ENCODE measurements at regions not wholly inside any gene's neighbourhood (a gene's known extent, or its start where the extent isn't known, plus 50 kb on each side); places are given as distances from the start of the nearest gene placed in this dataset.

DNA sequence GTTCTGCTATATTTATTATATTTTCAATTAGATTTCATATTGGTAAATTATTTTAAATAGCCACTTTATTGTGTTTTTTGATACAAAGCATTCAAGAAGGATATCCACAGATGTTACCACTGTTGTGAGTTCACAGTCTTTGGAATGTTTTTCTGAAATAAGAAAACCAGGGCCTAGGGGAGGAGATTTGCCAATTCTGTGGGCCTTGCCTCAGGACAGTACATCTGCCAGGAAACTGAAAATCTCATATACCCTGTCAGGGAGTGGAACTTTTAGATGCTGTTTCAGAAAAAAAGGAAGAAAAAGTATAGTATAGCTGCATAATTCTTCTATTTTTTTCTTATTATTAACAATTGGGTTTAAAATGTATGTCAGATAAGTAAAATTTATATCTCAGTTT, 995.9 kb upstream of the ADGRB3 start:
- TF ChIP-seq, protein P1, sequence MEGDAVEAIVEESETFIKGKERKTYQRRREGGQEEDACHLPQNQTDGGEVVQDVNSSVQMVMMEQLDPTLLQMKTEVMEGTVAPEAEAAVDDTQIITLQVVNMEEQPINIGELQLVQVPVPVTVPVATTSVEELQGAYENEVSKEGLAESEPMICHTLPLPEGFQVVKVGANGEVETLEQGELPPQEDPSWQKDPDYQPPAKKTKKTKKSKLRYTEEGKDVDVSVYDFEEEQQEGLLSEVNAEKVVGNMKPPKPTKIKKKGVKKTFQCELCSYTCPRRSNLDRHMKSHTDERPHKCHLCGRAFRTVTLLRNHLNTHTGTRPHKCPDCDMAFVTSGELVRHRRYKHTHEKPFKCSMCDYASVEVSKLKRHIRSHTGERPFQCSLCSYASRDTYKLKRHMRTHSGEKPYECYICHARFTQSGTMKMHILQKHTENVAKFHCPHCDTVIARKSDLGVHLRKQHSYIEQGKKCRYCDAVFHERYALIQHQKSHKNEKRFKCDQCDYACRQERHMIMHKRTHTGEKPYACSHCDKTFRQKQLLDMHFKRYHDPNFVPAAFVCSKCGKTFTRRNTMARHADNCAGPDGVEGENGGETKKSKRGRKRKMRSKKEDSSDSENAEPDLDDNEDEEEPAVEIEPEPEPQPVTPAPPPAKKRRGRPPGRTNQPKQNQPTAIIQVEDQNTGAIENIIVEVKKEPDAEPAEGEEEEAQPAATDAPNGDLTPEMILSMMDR (conservative IDR thresholded peaks at IDR 0.05; ENCODE audit: low read depth, low read length) = no peak
- TF ChIP-seq EZH2 (IDR thresholded peaks at IDR 0.05; ENCODE audit: low read length, unreplicated experiment) = no peak
- no peak for TF ChIP-seq EZH2phosphoT487 (IDR thresholded peaks at IDR 0.05; ENCODE audit: borderline replicate concordance, low read length)
